Right kidney (tissue), 1 donor: ENCODE measurements at regions not wholly inside any gene's neighbourhood (a gene's known extent, or its start where the extent isn't known, plus 50 kb on each side); places are given as distances from the start of the nearest gene placed in this dataset.
"Not testable (repeated sequence)": the region's sequence is repeated elsewhere in the genome, so short reads cannot be mapped to it uniquely, and the experiment has no call there.

Experiments used
- DNase-seq: peaks from one replicate; pipeline ENCODE4 v3.0.0-alpha.2; 2016

DNA sequence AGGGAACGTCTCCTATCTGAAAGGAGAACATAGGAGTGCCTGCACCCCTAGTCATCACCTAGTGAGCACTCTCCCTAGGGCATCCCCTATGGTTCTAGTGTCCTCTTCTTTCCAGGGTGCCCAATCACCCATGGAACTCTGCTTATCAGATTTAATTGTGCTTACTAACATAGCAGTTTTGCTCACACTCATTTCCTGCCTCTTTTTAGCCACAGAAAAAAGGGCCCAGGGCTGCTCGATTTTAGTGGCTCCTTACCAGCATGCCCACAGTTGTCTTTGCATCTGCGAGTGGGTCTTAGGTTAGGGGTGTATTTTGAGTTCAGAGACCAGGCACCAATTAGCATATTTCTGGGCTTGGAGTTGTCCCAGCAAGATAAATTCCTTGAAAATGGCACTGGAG, 1110.2 kb downstream of the TAF11L14 start:
- DNase-seq = no peak

DNA sequence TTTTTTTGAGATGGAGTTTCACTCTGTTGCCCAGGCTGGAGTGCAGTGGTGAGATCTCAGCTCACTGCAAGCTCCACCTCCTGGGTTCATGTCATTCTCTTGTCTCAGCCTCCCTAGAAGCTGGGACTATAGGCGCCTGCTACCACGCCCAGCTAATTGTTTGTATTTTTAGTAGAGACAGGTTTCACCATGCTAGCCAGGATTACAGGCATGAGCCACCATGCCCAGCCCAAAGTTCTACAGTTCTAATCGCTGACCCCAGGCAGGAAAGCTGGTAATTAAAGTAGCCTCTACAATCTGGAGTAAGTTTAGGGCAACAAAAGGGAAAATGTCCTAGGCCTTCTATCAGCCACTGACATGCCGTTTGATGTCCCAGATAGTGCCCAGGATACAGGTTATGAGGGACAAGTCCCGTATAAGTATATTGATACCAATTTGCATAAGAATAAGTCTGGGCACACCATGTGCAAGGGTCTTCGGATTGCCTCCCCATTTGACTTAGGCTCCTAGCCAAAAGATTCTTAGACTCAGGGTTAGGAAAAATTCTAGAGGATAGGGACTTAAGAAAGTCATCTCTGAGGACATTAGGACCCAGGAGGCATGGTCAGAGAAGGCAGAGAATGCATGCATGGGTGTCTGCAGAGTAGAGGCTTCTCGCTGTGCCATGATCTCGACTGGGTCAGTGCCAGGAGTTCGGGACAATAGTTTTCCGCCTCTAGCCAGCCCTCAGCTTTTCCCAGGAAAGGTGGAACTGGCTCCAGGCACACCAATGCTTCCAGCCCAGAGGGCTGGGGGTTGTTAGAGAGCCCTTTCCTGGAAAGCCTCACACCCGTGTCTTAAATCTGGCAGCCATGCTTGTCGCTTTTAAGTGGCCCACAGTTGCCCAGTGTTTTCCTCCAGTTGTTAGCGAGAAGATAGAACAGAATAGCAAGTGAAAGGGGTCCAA, 1111.1 kb downstream of the TAF11L14 start:
- no peak for DNase-seq

DNA sequence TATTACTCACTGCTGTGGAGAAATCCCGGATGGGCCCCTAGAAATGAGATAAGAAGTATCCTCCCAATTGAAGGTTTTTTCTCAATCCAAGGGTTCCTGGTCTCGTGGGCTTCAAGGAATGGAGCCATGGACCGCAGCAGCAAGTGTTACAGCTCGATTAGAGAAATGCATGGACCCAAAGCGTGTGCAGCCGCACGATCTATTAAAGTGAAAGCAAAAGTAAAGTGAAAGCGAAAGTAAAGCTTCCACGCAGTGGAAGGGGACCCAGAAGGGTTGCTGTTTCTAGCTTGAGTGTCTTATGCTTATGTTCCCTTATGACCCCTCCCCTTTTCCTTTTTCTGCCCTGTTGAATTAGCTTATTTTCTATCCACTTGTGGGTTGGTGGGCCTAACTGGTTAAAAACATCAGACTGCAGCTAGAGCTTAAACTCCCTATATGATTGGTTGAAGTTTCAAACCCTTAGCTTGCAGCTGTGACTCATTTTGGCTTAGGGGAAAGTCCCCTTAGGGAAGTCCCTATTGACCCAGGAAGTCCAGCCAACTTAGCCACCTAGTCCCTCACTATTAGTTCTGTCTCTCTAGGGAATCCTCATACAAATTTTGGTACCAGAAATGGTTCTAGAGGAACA, 1111.8 kb downstream of the TAF11L14 start:
- no peak for DNase-seq

DNA sequence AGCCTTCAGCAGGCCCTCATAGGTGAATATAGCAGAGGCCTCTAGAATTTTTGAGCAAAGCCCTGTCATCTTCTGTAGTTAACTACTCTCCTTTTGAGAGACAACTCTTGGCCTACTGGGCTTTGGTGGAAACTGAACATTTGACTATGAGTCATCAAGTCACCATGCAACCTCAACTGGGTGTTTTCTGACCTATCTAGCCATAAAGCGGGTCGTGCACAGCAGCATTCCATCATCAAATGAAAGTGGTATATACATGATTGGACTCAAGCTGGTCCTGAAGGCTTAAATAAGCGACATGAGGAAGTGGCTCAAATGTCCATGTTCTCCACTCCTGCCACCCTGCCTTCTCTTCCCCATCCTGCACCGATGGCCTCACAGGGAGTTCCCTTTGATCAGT, 1115.5 kb downstream of the TAF11L14 start:
- no peak for DNase-seq

DNA sequence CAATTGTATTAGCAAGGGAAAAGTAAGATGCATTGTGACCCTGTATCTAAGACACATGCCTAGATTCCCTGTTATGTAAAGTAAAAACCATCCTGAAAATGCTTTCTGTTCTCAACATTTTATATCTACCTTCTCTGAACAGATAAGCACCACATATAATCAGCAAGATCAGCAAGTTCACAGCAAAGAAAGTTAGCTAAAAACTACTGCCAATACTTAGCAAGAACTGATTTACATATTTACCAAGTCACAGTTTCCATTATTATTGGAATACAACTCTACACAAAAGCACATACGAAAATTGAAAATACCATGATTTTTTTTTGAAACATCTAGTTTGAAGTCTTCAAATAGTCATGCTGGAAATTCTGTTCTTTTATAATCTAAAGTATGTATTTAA, 1118.1 kb downstream of the TAF11L14 start:
- no peak for DNase-seq

DNA sequence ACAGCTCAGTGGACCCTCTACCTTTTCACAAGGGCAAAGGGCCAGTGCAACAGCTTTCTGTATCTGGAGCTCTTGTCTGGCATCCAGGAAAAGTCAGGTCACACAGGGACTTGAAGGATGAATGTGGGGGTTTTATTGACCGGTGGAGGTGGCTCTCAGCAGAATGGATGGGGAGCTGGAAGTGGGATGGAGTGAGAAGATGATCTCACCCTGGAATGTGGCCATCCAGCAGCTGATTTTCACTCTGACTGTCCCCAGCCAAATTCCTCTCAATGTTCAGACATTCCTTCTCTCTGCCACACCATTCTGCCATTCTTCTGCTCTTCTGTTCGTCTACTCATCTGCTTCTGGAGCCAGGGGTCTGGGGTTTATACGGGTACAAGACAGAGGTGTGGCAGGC, 1119.9 kb downstream of the TAF11L14 start:
- no peak for DNase-seq

DNA sequence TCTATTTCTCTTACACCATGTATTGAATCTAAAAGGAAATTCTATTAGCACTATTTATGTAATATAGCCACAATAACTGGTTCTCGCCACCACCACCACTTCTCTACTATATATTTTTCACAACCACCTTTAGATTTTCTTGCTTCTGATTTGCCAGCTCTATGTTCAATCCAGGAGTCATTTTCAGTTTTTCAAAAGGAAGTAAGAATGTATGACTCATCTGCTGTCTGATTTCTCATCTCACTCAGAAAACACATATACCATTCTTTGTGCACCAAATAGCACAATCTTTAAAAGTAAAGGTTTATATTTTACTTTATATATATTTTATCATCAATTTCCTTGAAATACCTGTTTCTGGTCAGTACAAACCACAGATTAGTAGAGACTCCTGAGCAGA, 1127.5 kb downstream of the TAF11L14 start:
- no peak for DNase-seq

DNA sequence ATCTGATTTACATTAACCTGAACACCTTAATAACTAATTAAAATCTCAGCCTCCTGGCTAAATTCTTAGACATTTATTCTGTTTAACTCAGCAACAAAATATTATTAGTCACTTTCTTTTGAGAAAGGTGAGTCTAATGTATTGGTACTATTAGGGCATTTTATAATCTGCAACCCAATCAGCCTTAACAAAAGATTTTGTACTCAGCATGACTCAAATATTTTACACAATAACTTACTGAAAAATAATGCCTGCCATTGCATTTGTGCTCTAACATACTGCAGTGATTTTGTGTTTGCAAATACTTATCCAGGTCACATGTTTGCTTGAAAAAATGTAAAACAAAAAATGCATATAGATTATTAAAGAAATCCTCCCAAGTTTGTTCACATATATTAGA, 1129.9 kb downstream of the TAF11L14 start:
- no peak for DNase-seq

DNA sequence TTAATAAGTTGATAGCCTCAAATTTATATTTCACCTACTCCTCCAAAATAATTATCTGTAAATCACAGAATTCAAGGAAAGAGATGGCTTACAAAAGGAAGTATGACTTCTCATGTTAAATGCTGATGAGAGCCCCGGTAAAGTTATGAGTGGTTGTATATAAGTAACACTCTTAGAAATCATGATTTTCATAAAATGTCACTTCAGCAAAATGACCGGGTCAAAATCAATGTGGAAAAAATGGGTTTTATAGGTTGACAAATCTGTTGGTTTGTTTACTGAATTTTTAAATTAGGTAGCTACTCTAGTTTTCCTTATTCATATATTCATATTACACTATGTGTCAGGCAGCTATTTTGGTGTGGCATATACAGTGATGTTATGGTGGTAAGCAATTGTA, 1131.0 kb downstream of the TAF11L14 start:
- DNase-seq = no peak

DNA sequence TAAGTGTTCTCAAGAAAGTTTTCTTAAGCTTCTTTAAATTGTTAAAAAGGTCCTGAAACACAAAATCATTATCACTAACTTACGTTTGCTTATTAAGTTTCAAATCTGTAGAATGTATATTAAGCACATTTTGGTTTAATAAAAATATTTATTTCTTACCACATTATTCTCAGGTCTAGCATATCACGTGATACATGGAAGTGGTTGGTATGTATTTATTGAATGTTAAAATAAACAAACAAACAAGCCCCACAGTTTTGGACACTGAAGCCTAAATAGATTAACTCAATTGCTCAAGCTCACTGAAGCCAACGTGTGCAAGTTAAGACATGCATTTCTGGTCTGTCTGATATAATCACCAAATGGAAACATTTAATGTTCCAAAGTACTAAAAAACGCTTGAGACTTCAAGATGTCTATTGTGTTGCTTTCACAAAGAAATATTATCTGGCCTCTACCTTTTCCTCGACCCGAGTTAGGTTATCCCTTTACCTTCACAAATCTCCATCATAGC, 1136.9 kb downstream of the TAF11L14 start:
- DNase-seq = no peak

DNA sequence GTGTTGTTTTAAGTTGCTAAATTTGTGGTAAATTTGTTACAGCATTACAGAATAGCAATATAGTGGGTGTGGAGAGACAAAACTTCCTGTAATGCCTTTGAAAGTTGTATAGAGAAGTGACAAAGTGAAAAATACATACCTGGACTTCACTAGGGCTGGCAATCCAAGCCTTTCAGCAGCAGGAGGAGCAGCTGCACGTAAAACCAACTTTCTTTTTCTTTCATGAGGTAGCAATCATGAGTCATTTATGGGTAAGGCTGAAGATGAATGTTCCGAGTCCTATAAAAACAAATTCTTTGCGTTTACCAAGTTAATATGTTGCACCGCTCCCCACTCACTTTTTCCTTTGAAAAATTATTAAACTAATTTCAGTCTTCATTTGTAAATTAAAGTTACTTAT, 1138.2 kb downstream of the TAF11L14 start:
- no peak for DNase-seq

DNA sequence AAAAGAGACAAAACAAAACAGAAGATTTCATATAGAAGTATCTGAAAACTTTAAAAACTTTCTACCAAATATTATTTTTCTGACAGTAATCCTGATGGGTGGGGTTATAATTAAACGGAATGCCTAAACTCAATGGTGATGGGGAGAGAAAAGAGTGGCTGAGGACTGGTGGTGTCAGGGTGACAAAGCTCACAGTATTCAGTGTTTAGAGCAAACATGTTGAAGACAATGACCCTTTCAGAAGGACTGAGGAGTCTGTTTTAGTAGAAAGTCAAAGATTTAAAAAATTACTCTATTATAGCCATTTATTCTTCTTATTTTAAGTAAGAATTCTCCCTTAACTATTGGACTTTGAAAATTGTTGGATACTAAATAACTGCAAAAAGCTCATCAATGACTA, 1144.0 kb downstream of the TAF11L14 start:
- DNase-seq = no peak

DNA sequence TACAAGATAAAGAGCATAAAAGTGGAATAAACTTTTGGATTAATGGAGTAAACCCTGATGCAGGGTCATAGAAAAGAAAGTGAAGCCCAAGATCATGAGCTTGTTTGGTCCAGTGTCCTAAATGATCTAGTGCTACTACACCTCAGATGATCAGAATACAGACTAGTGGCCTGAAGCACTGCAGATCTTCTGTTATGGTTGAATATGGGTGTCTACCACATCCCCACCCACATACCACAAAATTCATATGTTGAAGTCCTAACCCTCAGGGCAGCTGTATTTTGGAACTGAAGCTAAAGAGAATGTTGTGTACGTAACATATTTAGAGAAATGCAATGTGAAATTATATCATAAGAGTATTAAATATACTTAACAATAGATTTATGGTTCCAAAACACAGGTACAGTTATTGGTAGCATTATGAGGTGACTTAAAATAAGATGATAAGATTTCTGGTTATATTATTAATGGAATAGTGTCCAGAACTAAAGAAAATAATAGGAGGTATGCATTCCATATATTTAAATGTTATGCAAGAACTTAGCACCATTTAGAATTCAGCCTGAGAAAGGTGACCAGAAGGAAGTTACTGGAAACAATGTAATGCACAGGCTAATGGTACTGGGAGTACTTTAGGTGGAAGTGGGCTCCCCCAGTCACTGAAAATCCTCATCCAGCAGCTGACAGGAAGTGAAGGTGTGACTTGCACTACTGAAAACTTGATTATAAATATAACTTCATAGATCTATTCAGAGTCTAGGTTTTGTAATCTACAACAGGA, 1155.1 kb downstream of the TAF11L14 start:
- no peak for DNase-seq

DNA sequence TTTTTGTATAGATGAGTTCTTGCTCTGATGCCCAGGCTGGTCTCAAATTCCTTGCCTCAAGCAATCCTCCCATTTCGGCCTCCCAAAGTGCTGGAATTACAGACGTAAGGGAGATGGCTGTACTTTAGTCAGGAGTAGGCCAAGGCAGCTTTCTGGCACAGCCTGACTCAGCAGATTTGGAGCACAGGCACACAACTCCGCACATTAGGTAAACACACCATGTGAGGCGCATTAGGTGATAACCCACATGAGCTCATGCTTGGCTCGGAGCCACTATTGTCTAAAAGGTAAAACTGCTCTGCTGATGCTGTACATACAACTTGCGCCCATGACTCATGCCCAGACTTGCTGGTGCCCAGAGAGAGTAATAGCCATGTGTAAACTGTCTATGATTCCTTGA, 1157.9 kb downstream of the TAF11L14 start:
- no peak for DNase-seq

DNA sequence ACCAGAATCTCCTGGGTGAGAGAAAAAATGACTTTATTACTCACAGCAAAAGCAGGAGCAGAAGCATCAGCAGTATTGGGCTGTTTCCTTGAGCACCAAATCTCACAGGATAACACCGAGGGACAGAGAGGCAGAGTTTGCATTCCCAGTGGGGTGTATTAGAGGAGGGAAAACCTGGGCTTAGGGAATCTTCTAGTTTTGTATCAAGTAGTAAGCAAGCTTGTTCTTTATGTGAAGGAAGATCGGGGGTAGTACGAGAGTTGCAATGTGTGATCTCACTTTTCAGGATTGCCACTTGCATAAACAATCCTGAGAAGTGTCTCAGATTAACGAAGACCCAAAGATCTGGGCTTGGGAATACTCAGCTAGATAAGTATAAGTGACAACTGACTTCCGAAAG, 1163.0 kb downstream of the TAF11L14 start:
- DNase-seq = no peak

DNA sequence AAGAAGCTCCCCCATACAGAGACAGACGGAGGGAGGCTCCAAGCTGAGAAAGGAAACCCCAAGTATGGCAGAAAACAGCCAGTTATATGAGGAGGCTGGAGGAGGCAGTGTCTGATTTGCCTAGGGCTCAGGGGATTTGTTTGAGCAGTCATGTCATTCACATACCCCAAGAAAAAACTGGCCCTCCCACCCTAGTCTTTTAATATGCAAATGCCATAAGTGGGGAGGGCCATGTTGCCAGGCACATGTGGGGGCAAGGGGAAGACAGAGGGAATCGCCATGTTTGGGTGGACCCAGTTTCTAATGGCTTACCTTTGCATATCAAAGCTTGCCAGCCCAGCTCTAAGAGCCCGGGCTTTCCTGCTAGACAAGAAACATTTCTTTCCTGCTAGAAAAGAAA, 1163.8 kb downstream of the TAF11L14 start:
- no peak for DNase-seq

DNA sequence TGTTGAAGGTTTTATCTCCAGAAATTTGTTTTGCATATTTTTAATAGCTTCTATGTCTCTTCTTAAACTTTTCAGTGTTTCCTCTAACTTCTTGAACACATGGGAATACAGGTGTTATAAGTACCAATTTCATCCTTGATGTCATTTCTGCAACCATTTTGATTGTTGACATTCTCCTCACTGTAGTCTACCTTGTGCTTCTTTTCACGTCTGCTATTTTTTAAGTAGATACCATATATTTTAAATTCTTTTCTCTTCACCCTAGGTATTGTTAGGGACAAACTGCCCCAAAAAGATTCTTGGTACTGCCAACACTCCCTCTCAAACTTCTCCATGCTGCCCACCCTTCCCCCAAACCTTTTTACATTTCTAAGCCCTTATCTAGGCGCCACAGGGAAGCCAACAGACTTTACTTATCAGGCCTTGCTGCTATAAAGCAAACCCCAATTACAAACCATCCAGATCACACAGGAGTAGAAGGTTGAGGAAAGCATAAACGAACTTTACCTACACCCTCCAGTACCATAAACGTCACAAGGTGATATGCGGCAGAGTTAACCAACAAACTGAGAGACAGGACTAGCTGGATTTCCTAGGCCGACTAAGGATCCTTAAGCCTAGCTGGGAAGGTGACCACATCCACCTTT, 1165.3 kb downstream of the TAF11L14 start:
- DNase-seq = no peak

DNA sequence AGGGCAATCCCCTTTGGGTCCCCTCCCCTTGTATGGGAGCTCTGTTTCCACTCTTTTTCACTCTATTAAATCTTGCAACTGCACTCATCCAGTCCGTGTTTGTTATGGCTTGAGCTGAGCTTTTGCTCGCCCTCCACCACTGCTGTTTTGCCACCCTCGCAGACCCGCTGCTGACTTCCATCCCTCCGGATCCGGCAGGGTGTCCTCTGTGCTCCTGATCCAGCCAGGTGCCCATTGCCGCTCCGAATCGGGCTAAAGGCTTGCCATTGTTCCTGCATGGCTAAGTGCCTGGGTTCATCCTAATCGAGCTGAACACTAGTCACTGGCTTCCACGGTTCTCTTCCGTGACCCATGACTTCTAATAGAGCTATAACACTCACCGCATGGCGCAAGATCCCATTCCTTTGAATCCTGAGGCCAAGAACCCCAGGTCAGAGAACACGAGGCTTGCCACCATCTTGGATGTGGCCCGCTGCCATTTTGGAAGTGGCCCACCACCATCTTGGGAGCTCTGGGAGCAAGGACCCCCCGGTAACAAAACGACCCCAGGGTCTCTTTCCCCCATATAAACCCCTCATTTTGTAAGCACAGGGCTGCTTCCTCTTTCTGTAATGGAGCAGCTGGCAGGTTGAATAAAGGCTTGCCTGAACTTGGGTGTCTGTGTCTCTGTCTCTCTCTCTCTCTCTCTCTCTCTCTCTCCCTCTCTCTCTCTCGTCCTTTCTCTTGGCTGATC, 1166.2 kb downstream of the TAF11L14 start:
- DNase-seq = no peak

DNA sequence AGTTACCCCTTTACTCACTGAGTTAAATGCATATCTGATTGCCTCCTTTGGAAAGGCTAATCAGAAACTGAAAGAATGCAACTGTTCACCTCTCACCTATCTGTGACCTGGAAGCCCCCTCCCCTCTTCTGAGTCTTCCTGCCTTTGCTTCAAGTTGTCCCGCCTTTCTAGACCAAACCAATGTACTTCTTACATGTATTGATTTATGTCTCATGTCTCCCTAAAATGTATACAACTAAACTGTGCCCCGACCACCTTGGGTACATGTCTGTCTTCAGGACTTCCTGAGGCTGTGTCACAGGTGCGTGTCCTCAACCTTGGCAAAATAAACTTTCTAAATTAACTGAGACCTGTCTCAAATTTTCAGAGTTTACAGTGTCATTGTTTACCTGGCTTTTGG, 1167.2 kb downstream of the TAF11L14 start:
- DNase-seq = not testable (repeated sequence)

DNA sequence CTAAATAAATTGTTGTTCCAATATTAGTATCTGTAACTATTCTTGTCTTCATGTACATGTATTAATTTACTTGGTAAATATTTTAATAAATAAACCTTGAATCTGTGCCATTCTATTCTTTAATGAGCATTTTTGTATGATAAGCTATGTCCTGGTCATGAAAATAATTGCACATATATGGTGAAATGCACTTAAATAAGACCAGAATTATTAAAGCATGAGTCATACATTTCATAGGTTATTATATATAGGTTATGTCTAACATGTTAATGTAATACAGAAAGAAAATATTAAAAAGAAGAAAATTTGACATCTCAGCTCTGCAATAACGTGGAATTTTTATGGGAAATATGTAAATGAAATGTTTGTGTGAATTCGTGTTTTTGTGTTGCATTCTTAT, 1168.1 kb downstream of the TAF11L14 start:
- DNase-seq = no peak

DNA sequence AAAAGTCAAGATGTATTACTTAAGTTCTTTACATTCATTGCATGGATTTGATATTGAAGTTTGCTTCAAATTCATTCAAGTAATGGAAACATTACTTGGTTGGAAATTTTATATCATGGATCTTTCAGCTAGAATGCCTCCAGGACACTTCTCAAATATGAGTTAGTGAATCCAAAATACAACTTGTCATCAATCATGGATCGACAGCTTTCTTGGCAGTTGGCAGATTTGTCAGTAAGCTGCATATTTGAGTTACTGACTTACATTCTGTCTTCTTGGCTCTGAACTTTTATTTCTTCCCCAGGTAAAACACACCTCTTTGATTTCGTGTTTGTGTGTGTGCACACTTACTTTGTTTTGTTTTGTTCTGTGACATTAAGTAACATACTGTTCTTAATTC, 1171.1 kb downstream of the TAF11L14 start:
- no peak for DNase-seq
